H9 (cell line): ENCODE measurements at regions not wholly inside any gene's neighbourhood (a gene's known extent, or its start where the extent isn't known, plus 50 kb on each side); places are given as distances from the start of the nearest gene placed in this dataset.

Experiments used
- DNase-seq: peaks from one replicate; pipeline ENCODE4 v3.0.0-alpha.2; 2017
- H2AFZ ChIP-seq: one replicate; pipeline ENCODE4 v1.6.1; 2013; ENCODE audit warnings: mild to moderate bottlenecking, low read length, control low read depth, moderate library complexity
- H2AK5ac ChIP-seq: 2 replicates; pipeline ENCODE4 v1.6.1; 2013; ENCODE audit warnings: low read length, control low read depth, mixed read lengths; ENCODE audit not compliant: insufficient read length
- H2BK120ac ChIP-seq: one replicate; pipeline ENCODE4 v1.6.1; 2013; ENCODE audit warnings: low read depth, mild to moderate bottlenecking, low read length, control low read depth, inconsistent platforms; ENCODE audit not compliant: poor library complexity, severe bottlenecking
- H2BK12ac ChIP-seq: 2 replicates; pipeline ENCODE4 v1.6.1; 2013; ENCODE audit warnings: low read length, control low read depth, mixed read lengths, low read depth; ENCODE audit not compliant: insufficient read length
- H2BK15ac ChIP-seq: 2 replicates; pipeline ENCODE4 v1.6.1; 2013; ENCODE audit warnings: low read depth, low read length, control low read depth
- H2BK20ac ChIP-seq: one replicate; pipeline ENCODE4 v1.6.1; 2013; ENCODE audit warnings: low read depth, mild to moderate bottlenecking, low read length, control low read depth, inconsistent platforms; ENCODE audit not compliant: poor library complexity, severe bottlenecking
- H2BK5ac ChIP-seq: 2 replicates; pipeline ENCODE4 v1.6.1; 2013; ENCODE audit warnings: low read length, control low read depth, mixed read lengths; ENCODE audit not compliant: insufficient read length
- H3K14ac ChIP-seq: 2 replicates; pipeline ENCODE4 v1.6.1; 2013; ENCODE audit warnings: low read length, control low read depth; ENCODE audit not compliant: insufficient read depth
- H3K18ac ChIP-seq: 2 replicates; pipeline ENCODE4 v1.6.1; 2013; ENCODE audit warnings: low read depth, mild to moderate bottlenecking, mixed read lengths, low read length, control low read depth; ENCODE audit not compliant: insufficient read length
- H3K23ac ChIP-seq: 2 replicates; pipeline ENCODE4 v1.6.1; 2013; ENCODE audit warnings: low read length, control low read depth, mixed read lengths, low read depth; ENCODE audit not compliant: insufficient read length
- H3K23me2 ChIP-seq: 2 replicates; pipeline ENCODE4 v1.6.1; 2013; ENCODE audit warnings: low read depth, mild to moderate bottlenecking, mixed read lengths, low read length, control low read depth; ENCODE audit not compliant: insufficient read length, poor library complexity, severe bottlenecking
- H3K27ac ChIP-seq: 2 replicates; pipeline ENCODE4 v1.5.1; 2013; ENCODE audit warnings: low read length, control low read depth, mixed read lengths, low read depth; ENCODE audit not compliant: insufficient read length
- H3K27me3 ChIP-seq: 2 replicates; pipeline ENCODE4 v1.6.1; 2013; ENCODE audit warnings: low read length, control low read depth, inconsistent platforms; ENCODE audit not compliant: insufficient read depth
- H3K4ac ChIP-seq: 2 replicates; pipeline ENCODE4 v1.6.1; 2013; ENCODE audit warnings: low read depth, mild to moderate bottlenecking, control low read depth, inconsistent platforms, low read length, moderate library complexity
- H3K4me1 ChIP-seq: 2 replicates; pipeline ENCODE4 v1.6.1; 2013; ENCODE audit warnings: low read length, control low read depth, inconsistent platforms; ENCODE audit not compliant: insufficient read depth
- H3K4me2 ChIP-seq: 2 replicates; pipeline ENCODE4 v1.6.1; 2013; ENCODE audit warnings: low read length, control low read depth, mixed read lengths; ENCODE audit not compliant: insufficient read length, insufficient read depth
- H3K56ac ChIP-seq: 2 replicates; pipeline ENCODE4 v1.6.1; 2013; ENCODE audit warnings: low read depth, mild to moderate bottlenecking, mixed read lengths, low read length, control low read depth; ENCODE audit not compliant: insufficient read length
- H3K79me1 ChIP-seq: 2 replicates; pipeline ENCODE4 v1.6.1; 2013; ENCODE audit warnings: low read depth, mild to moderate bottlenecking, moderate library complexity, low read length, control low read depth, inconsistent platforms; ENCODE audit not compliant: insufficient read depth, poor library complexity, severe bottlenecking
- H3K79me2 ChIP-seq: 2 replicates; pipeline ENCODE4 v1.6.1; 2013; ENCODE audit warnings: low read length, control low read depth, inconsistent platforms; ENCODE audit not compliant: insufficient read depth
- H3K9ac ChIP-seq: 2 replicates; pipeline ENCODE4 v1.6.1; 2013; ENCODE audit warnings: low read length, control low read depth, mixed read lengths; ENCODE audit not compliant: insufficient read length; ENCODE audit errors: extremely low read depth
- H3K9me3 ChIP-seq: one replicate; pipeline ENCODE4 v1.6.1; 2013; ENCODE audit warnings: low read depth, low read length, inconsistent platforms; ENCODE audit not compliant: control insufficient read depth
- H3T11ph ChIP-seq: one replicate; pipeline ENCODE4 v1.6.1; 2013; ENCODE audit warnings: mild to moderate bottlenecking, low read length, control low read depth, inconsistent platforms
- H4K20me1 ChIP-seq: one replicate; pipeline ENCODE4 v1.6.1; 2013; ENCODE audit not compliant: control insufficient read depth, insufficient read length, insufficient read depth
- H4K5ac ChIP-seq: 2 replicates; pipeline ENCODE4 v1.6.1; 2013; ENCODE audit warnings: low read depth, mild to moderate bottlenecking, mixed read lengths, low read length, control low read depth; ENCODE audit not compliant: insufficient read length
- H4K8ac ChIP-seq: replicated peaks from 2 replicates; pipeline ENCODE4 v1.6.1; 2013; ENCODE audit warnings: low read length, control low read depth, mixed read lengths, low read depth; ENCODE audit not compliant: insufficient read length
- H4K91ac ChIP-seq: 2 replicates; pipeline ENCODE4 v1.6.1; 2013; ENCODE audit warnings: low read depth, mild to moderate bottlenecking, moderate library complexity, mixed read lengths, low read length, control low read depth; ENCODE audit not compliant: insufficient read length
- H3K27ac Mint-ChIP-seq, 3 experiments: 2 replicates in 2 of 3; 3 replicates in 1 of 3; pipeline ENCODE4 v1.8.0; 2020 to 2021; ENCODE audit warnings: mixed read lengths in 3 of 3, mild to moderate bottlenecking in 1 of 3, moderate library complexity in 1 of 3
- H3K27me3 Mint-ChIP-seq: 2 replicates; pipeline ENCODE4 v1.8.0; 2021; ENCODE audit warnings: low read depth, mild to moderate bottlenecking, moderate library complexity, mixed read lengths
- H3K36me3 Mint-ChIP-seq, 3 experiments: 2 replicates in 2 of 3; 3 replicates in 1 of 3; pipeline ENCODE4 v1.8.0; 2020 to 2021; ENCODE audit warnings: low read depth in 3 of 3, mixed read lengths in 3 of 3; ENCODE audit not compliant: insufficient read depth in 1 of 3
- H3K4me1 Mint-ChIP-seq, 2 experiments: 2 replicates each; pipeline ENCODE4 v1.8.0; 2020; ENCODE audit warnings: mixed read lengths in 2 of 2
- H3K4me3 Mint-ChIP-seq, 2 experiments: 2 replicates in 1 of 2; 3 replicates in 1 of 2; pipeline ENCODE4 v1.8.0; 2020 to 2021; ENCODE audit warnings: mild to moderate bottlenecking in 2 of 2, mixed read lengths in 2 of 2, moderate library complexity in 1 of 2
- H3K9me3 Mint-ChIP-seq, 2 experiments: 2 replicates in 1 of 2; 3 replicates in 1 of 2; pipeline ENCODE4 v1.8.0; 2020; ENCODE audit warnings: mild to moderate bottlenecking in 2 of 2, mixed read lengths in 2 of 2, moderate library complexity in 1 of 2
- CTCF ChIP-seq: fragments of 200-600 bp; sonication (generic); conservative IDR thresholded peaks from 3 replicates; pipeline ENCODE4 v1.8.0; 2021; ENCODE audit warnings: antibody characterized with exemption, mild to moderate bottlenecking
- WGBS: extraction: QIAGEN DNeasy Blood & Tissue Kit; methylation state at CpG from one replicate; pipeline ENCODE4 v1.1.7; 2013; ENCODE audit warnings: missing lambda C conversion rate, low lambda C conversion rate, mixed read lengths; ENCODE audit not compliant: insufficient read length; ENCODE audit errors: extremely low coverage; 5-methylcytosine and 5-hydroxymethylcytosine counted together

- no peak overlapping the region for H2BK12ac ChIP-seq
- no peak overlapping the region for H2AK5ac ChIP-seq
- H2BK15ac ChIP-seq = no peak overlapping the region
- H2BK5ac ChIP-seq = no peak overlapping the region
- H3K23me2 ChIP-seq = no peaks in the 10 kb centered on the region
- H3K18ac ChIP-seq = no peak overlapping the region
- no peaks in the 10 kb centered on the region for H3K27me3 ChIP-seq
- H3K27ac Mint-ChIP-seq = no peak overlapping the region
- H3K9me3 ChIP-seq = peaks cover 13% of the 10 kb centered on the region
- H4K5ac ChIP-seq = no peak overlapping the region
- H3K79me2 ChIP-seq = no peaks in the 10 kb centered on the region
- H3K27ac ChIP-seq = no peak overlapping the region
- H3K4me2 ChIP-seq = no peak overlapping the region
- H4K91ac ChIP-seq = no peak overlapping the region
- no peaks in the 10 kb centered on the region for H4K20me1 ChIP-seq
- H3K4me1 Mint-ChIP-seq = no peaks in the 10 kb centered on the region
- no peak overlapping the region for H4K8ac ChIP-seq
- no peak overlapping the region for H3K4me3 Mint-ChIP-seq
- H2AFZ ChIP-seq = no peak overlapping the region
- DNase-seq = no peak
- H3T11ph ChIP-seq = no peak overlapping the region
- TF ChIP-seq CTCF = no peak
- H3K9ac ChIP-seq = no peak overlapping the region
- H2BK20ac ChIP-seq = no peak overlapping the region
- peaks cover 0 to 19% (median 3%) of the 10 kb centered on the region in 3 experiments; a peak in 4 of 7 replicates for H3K36me3 Mint-ChIP-seq
- no peak overlapping the region for H3K4ac ChIP-seq
- no peak overlapping the region for H2BK120ac ChIP-seq
- H3K27me3 Mint-ChIP-seq = no peaks in the 10 kb centered on the region; the same call in 1 of the 2 replicates
- WGBS = no CpG with 5 or more reads among the region's 4 CpGs
- no peaks in the 10 kb centered on the region for H3K79me1 ChIP-seq
- H3K56ac ChIP-seq = no peak overlapping the region
- H3K9me3 Mint-ChIP-seq = peaks cover 7 to 11% of the 10 kb centered on the region in 2 experiments
- no peaks in the 10 kb centered on the region for H3K4me1 ChIP-seq
- no peak overlapping the region for H3K23ac ChIP-seq
- H3K14ac ChIP-seq = no peak overlapping the region
Observed at GRCh38 chr5:68591850-68592249, 376.3 kb downstream of the PIK3R1 start.
